KMS-11 (cell line): ENCODE measurements at regions not wholly inside any gene's neighbourhood (a gene's known extent, or its start where the extent isn't known, plus 50 kb on each side); places are given as distances from the start of the nearest gene placed in this dataset.

ENCODE experiments used
- H2AFZ ChIP-seq: fragments of 200-600 bp; sonication (generic); 2 replicates; pipeline ENCODE4 v1.6.1; 2016; ENCODE audit warnings: antibody characterized with exemption, mixed run types, low read depth
- H3K27ac ChIP-seq: fragments of 200-600 bp; sonication (generic); 2 replicates; pipeline ENCODE4 v1.6.1; 2016; ENCODE audit warnings: mild to moderate bottlenecking, mixed run types
- H3K27me3 ChIP-seq: fragments of 200-600 bp; sonication (generic); 2 replicates; pipeline ENCODE4 v1.6.1; 2017; ENCODE audit warnings: mild to moderate bottlenecking, low read depth, mixed run types, moderate library complexity; ENCODE audit not compliant: insufficient read depth
- H3K36me3 ChIP-seq: fragments of 200-600 bp; sonication (generic); 2 replicates; pipeline ENCODE4 v1.6.1; 2017; ENCODE audit warnings: mild to moderate bottlenecking, mixed run types; ENCODE audit not compliant: insufficient read depth
- H3K4me1 ChIP-seq: fragments of 200-600 bp; sonication (generic); 2 replicates; pipeline ENCODE4 v1.6.1; 2016; ENCODE audit warnings: mild to moderate bottlenecking, low read depth, mixed run types; ENCODE audit not compliant: poor library complexity, severe bottlenecking
- H3K4me2 ChIP-seq: fragments of 200-600 bp; sonication (generic); 2 replicates; pipeline ENCODE4 v1.7.0; 2016; ENCODE audit warnings: mild to moderate bottlenecking, mixed run types
- H3K4me3 ChIP-seq: fragments of 200-600 bp; sonication (generic); IDR thresholded peaks from 2 replicates; pipeline ENCODE4 v1.6.1; 2017; ENCODE audit warnings: low read depth, low read length, mixed read lengths; ENCODE audit not compliant: insufficient read depth
- H3K79me2 ChIP-seq: fragments of 200-600 bp; sonication (generic); 2 replicates; pipeline ENCODE4 v1.6.1; 2016; ENCODE audit warnings: low read depth, mixed run types; ENCODE audit not compliant: insufficient read depth
- H3K9ac ChIP-seq: fragments of 200-600 bp; sonication (generic); 2 replicates; pipeline ENCODE4 v1.6.1; 2016; ENCODE audit warnings: mild to moderate bottlenecking, mixed run types
- H4K20me1 ChIP-seq: fragments of 200-600 bp; sonication (generic); 2 replicates; pipeline ENCODE4 v1.6.1; 2016; ENCODE audit warnings: mild to moderate bottlenecking, mixed run types; ENCODE audit not compliant: insufficient read depth
- CTCF ChIP-seq: fragments of 200-600 bp; sonication (generic); conservative IDR thresholded peaks from 2 replicates; pipeline ENCODE4 v1.6.1; 2017; ENCODE audit warnings: low read depth, mild to moderate bottlenecking, antibody characterized with exemption, low read length, moderate library complexity, mixed read lengths

DNA sequence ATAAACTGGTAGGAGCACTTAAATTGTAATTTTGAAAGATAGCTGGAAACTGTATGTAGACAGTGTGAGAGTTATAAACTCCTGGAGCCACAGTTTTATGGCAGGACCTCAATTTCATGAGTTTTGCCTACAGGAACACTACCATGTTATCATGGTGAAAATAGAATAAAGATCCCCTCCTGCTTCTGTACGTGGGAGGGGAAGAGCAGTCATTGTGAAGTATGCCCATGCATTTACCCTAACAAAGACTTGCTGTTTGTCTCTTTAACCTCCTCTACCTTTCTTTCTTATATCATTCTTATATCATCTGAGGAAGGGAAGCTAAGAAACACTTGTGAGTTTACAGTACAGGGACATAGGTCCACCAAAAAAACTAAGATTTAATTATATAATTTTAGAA is 327.0 kb downstream of the PCDH10 start:
- Histone ChIP-seq H3K79me2 (no peaks in the 10 kb centered on the region), H3K27me3 (no peaks in the 10 kb centered on the region), H3K9ac (no peak overlapping the region), H3K4me2 (no peak overlapping the region), H3K36me3 (no peaks in the 10 kb centered on the region), H3K4me1 (no peaks in the 10 kb centered on the region), H3K27ac (no peak overlapping the region), H2AFZ (no peak overlapping the region), H4K20me1 (no peaks in the 10 kb centered on the region), H3K4me3 (no peak overlapping the region)
- no peak for TF ChIP-seq CTCF

GRCh38 chr4:133474501-133474900 is 325.4 kb downstream of the PCDH10 start:
- Histone ChIP-seq H3K79me2 (no peaks in the 10 kb centered on the region), H3K4me3 (no peak overlapping the region), H3K27ac (no peak overlapping the region), H2AFZ (no peak overlapping the region), H3K4me2 (no peak overlapping the region), H4K20me1 (no peaks in the 10 kb centered on the region), H3K36me3 (no peaks in the 10 kb centered on the region), H3K4me1 (no peaks in the 10 kb centered on the region), H3K27me3 (no peaks in the 10 kb centered on the region), H3K9ac (no peak overlapping the region)
- TF ChIP-seq CTCF = no peak

GRCh38 chr4:133472244-133472643 is 323.1 kb downstream of the PCDH10 start:
- TF ChIP-seq CTCF = no peak
- no peak overlapping the region for H2AFZ ChIP-seq
- no peak overlapping the region for H3K27ac ChIP-seq

DNA sequence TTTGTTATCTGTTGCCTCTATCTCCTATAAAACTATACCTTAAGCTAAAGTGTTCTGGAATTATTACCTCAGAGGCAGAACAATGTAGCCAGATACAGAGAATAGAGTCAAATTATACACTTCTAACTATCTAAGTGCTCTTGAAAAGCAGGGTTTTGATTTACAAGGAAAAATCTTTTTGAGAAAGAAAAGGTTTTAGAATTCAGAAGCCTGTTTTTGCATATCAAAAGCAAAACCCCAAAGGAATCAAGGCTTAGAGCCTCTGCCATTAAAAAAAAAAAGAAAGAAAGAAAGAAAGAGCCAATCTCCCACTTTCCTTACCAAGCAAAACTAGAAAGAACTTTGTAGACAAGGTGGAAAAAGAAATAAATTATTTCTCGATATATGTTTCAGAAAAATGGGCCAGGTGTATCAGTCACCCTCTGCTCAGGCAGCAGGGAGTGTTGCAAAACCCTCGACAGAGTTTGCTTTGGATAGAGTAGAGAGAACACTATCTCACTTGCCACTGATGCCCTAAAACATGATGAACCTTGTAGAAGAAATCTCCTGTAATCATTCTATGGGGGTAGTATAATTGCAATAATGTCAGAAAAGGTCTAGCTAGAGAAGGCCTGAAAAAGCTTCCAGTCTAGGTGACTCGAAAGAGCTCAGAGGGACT is 318.3 kb downstream of the PCDH10 start:
- Histone ChIP-seq H3K4me3 (no peak overlapping the region), H3K27ac (no peak overlapping the region), H3K9ac (no peak overlapping the region), H3K27me3 (no peaks in the 10 kb centered on the region), H4K20me1 (no peaks in the 10 kb centered on the region), H3K79me2 (no peaks in the 10 kb centered on the region), H3K36me3 (no peaks in the 10 kb centered on the region), H2AFZ (no peak overlapping the region), H3K4me1 (no peaks in the 10 kb centered on the region), H3K4me2 (no peak overlapping the region)
- TF ChIP-seq CTCF = no peak

More at GRCh38 chr4:133472244-133472643, 323.1 kb downstream of the PCDH10 start:
- Histone ChIP-seq H3K9ac (no peak overlapping the region), H3K36me3 (no peaks in the 10 kb centered on the region), H3K27me3 (no peaks in the 10 kb centered on the region), H3K4me1 (no peaks in the 10 kb centered on the region), H3K79me2 (no peaks in the 10 kb centered on the region), H3K4me2 (no peak overlapping the region), H4K20me1 (no peaks in the 10 kb centered on the region), H3K4me3 (no peak overlapping the region)
